ENCODE measurements at regions not wholly inside any gene's neighbourhood (a gene's known extent, or its start where the extent isn't known, plus 50 kb on each side); places are given as distances from the start of the nearest gene placed in this dataset.

- WGBS (ENCODE audit: insufficient coverage, insufficient read length) = no CpG with 5 or more reads among the region's 3 CpGs
- no peak overlapping the region for H3K4me3 ChIP-seq (ENCODE audit: low read length)
- DNase-seq (ENCODE audit: low read depth, low spot score) = no peak
- H3K9me3 ChIP-seq (ENCODE audit: control insufficient read depth, insufficient read depth, low read length) = no peaks in the 10 kb centered on the region
- no peaks in the 10 kb centered on the region for H3K27me3 ChIP-seq (ENCODE audit: control insufficient read depth, insufficient read depth, low read length)
- H3K27ac ChIP-seq (ENCODE audit: low read length) = no peak overlapping the region
- H3K36me3 ChIP-seq (ENCODE audit: control insufficient read depth, insufficient read depth, low read length) = no peaks in the 10 kb centered on the region
- no peaks in the 10 kb centered on the region for H3K4me1 ChIP-seq (ENCODE audit: control insufficient read depth, insufficient read depth, low read length)
Observed at GRCh38 chr7:17661982-17662585, 278.2 kb downstream of the SNX13 start.

GRCh38 chr7:17663061-17663675 lies 277.1 kb downstream of the SNX13 start:
- Histone ChIP-seq H3K36me3 (ENCODE audit: control insufficient read depth, insufficient read depth, low read length) (no peaks in the 10 kb centered on the region), H3K27me3 (ENCODE audit: control insufficient read depth, insufficient read depth, low read length) (no peaks in the 10 kb centered on the region), H3K9me3 (ENCODE audit: control insufficient read depth, insufficient read depth, low read length) (no peaks in the 10 kb centered on the region), H3K4me1 (ENCODE audit: control insufficient read depth, insufficient read depth, low read length) (no peaks in the 10 kb centered on the region), H3K27ac (ENCODE audit: low read length) (no peak overlapping the region), H3K4me3 (ENCODE audit: low read length) (no peak overlapping the region)
- DNase-seq (ENCODE audit: low read depth, low spot score) = no peak
- WGBS (ENCODE audit: insufficient coverage, insufficient read length) = no CpG with 5 or more reads among the region's 3 CpGs

- no peaks in the 10 kb centered on the region for H3K36me3 ChIP-seq (ENCODE audit: control insufficient read depth, insufficient read depth, low read length)
- no peaks in the 10 kb centered on the region for H3K4me1 ChIP-seq (ENCODE audit: control insufficient read depth, insufficient read depth, low read length)
- no peak for DNase-seq (ENCODE audit: low read depth, low spot score)
- no peaks in the 10 kb centered on the region for H3K27me3 ChIP-seq (ENCODE audit: control insufficient read depth, insufficient read depth, low read length)
- H3K27ac ChIP-seq (ENCODE audit: low read length) = no peak overlapping the region
- no CpG with 5 or more reads among the region's 16 CpGs for WGBS (ENCODE audit: insufficient coverage, insufficient read length)
- no peaks in the 10 kb centered on the region for H3K9me3 ChIP-seq (ENCODE audit: control insufficient read depth, insufficient read depth, low read length)
- H3K4me3 ChIP-seq (ENCODE audit: low read length) = no peak overlapping the region
Observed at GRCh38 chr7:17665029-17665428, 275.3 kb downstream of the SNX13 start.

- Histone ChIP-seq H3K9me3 (ENCODE audit: control insufficient read depth, insufficient read depth, low read length) (no peaks in the 10 kb centered on the region), H3K4me3 (ENCODE audit: low read length) (no peak overlapping the region), H3K27me3 (ENCODE audit: control insufficient read depth, insufficient read depth, low read length) (no peaks in the 10 kb centered on the region), H3K4me1 (ENCODE audit: control insufficient read depth, insufficient read depth, low read length) (no peaks in the 10 kb centered on the region), H3K27ac (ENCODE audit: low read length) (no peak overlapping the region), H3K36me3 (ENCODE audit: control insufficient read depth, insufficient read depth, low read length) (no peaks in the 10 kb centered on the region)
- no peak for DNase-seq (ENCODE audit: low read depth, low spot score)
Observed at GRCh38 chr7:17668122-17668521, 272.2 kb downstream of the SNX13 start.

GRCh38 chr7:17669204-17669603 lies 271.1 kb downstream of the SNX13 start:
- Histone ChIP-seq H3K4me1 (ENCODE audit: control insufficient read depth, insufficient read depth, low read length) (no peaks in the 10 kb centered on the region), H3K4me3 (ENCODE audit: low read length) (no peak overlapping the region), H3K36me3 (ENCODE audit: control insufficient read depth, insufficient read depth, low read length) (no peaks in the 10 kb centered on the region), H3K27ac (ENCODE audit: low read length) (no peak overlapping the region), H3K27me3 (ENCODE audit: control insufficient read depth, insufficient read depth, low read length) (no peaks in the 10 kb centered on the region), H3K9me3 (ENCODE audit: control insufficient read depth, insufficient read depth, low read length) (no peaks in the 10 kb centered on the region)
- whole genome bisulfite sequencing (ENCODE audit: insufficient coverage, insufficient read length) = no CpG with 5 or more reads among the region's 4 CpGs
- DNase-seq (ENCODE audit: low read depth, low spot score) = no peak

- Histone ChIP-seq H3K4me1 (ENCODE audit: control insufficient read depth, insufficient read depth, low read length) (no peaks in the 10 kb centered on the region), H3K27me3 (ENCODE audit: control insufficient read depth, insufficient read depth, low read length) (no peaks in the 10 kb centered on the region), H3K4me3 (ENCODE audit: low read length) (no peak overlapping the region), H3K9me3 (ENCODE audit: control insufficient read depth, insufficient read depth, low read length) (no peaks in the 10 kb centered on the region), H3K27ac (ENCODE audit: low read length) (no peak overlapping the region), H3K36me3 (ENCODE audit: control insufficient read depth, insufficient read depth, low read length) (no peaks in the 10 kb centered on the region)
- WGBS (ENCODE audit: insufficient coverage, insufficient read length) = no CpG with 5 or more reads among the region's 2 CpGs
- DNase-seq (ENCODE audit: low read depth, low spot score) = no peak
Observed at GRCh38 chr7:17671956-17672355, 268.3 kb downstream of the SNX13 start.

- Histone ChIP-seq H3K27me3 (ENCODE audit: control insufficient read depth, insufficient read depth, low read length) (no peaks in the 10 kb centered on the region), H3K27ac (ENCODE audit: low read length) (no peak overlapping the region), H3K4me1 (ENCODE audit: control insufficient read depth, insufficient read depth, low read length) (no peaks in the 10 kb centered on the region), H3K9me3 (ENCODE audit: control insufficient read depth, insufficient read depth, low read length) (no peaks in the 10 kb centered on the region), H3K36me3 (ENCODE audit: control insufficient read depth, insufficient read depth, low read length) (no peaks in the 10 kb centered on the region), H3K4me3 (ENCODE audit: low read length) (no peak overlapping the region)
- no peak for DNase-seq (ENCODE audit: low read depth, low spot score)
- no CpG with 5 or more reads among the region's 4 CpGs for WGBS (ENCODE audit: insufficient coverage, insufficient read length)
Observed at GRCh38 chr7:17672783-17673182, 267.5 kb downstream of the SNX13 start.

GRCh38 chr7:17674166-17674942 lies 265.9 kb downstream of the SNX13 start:
- no peaks in the 10 kb centered on the region for H3K9me3 ChIP-seq (ENCODE audit: control insufficient read depth, insufficient read depth, low read length)
- H3K36me3 ChIP-seq (ENCODE audit: control insufficient read depth, insufficient read depth, low read length) = no peaks in the 10 kb centered on the region
- DNase-seq (ENCODE audit: low read depth, low spot score) = no peak
- WGBS (ENCODE audit: insufficient coverage, insufficient read length) = no CpG with 5 or more reads among the region's 8 CpGs
- no peaks in the 10 kb centered on the region for H3K27me3 ChIP-seq (ENCODE audit: control insufficient read depth, insufficient read depth, low read length)
- H3K4me1 ChIP-seq (ENCODE audit: control insufficient read depth, insufficient read depth, low read length) = no peaks in the 10 kb centered on the region
- H3K4me3 ChIP-seq (ENCODE audit: low read length) = no peak overlapping the region
- no peak overlapping the region for H3K27ac ChIP-seq (ENCODE audit: low read length)

GRCh38 chr7:17674943-17675608 lies 265.2 kb downstream of the SNX13 start:
- DNase-seq (ENCODE audit: low read depth, low spot score) = no peak
- Histone ChIP-seq H3K9me3 (ENCODE audit: control insufficient read depth, insufficient read depth, low read length) (no peaks in the 10 kb centered on the region), H3K4me3 (ENCODE audit: low read length) (no peak overlapping the region), H3K27me3 (ENCODE audit: control insufficient read depth, insufficient read depth, low read length) (no peaks in the 10 kb centered on the region), H3K27ac (ENCODE audit: low read length) (no peak overlapping the region), H3K4me1 (ENCODE audit: control insufficient read depth, insufficient read depth, low read length) (no peaks in the 10 kb centered on the region), H3K36me3 (ENCODE audit: control insufficient read depth, insufficient read depth, low read length) (no peaks in the 10 kb centered on the region)
- no CpG with 5 or more reads among the region's 5 CpGs for WGBS (ENCODE audit: insufficient coverage, insufficient read length)

GRCh38 chr7:17677408-17677807 lies 262.9 kb downstream of the SNX13 start:
- no CpG with 5 or more reads among the region's 2 CpGs for WGBS (ENCODE audit: insufficient coverage, insufficient read length)
- Histone ChIP-seq H3K36me3 (ENCODE audit: control insufficient read depth, insufficient read depth, low read length) (no peaks in the 10 kb centered on the region), H3K4me3 (ENCODE audit: low read length) (no peak overlapping the region), H3K27ac (ENCODE audit: low read length) (no peak overlapping the region), H3K4me1 (ENCODE audit: control insufficient read depth, insufficient read depth, low read length) (no peaks in the 10 kb centered on the region), H3K9me3 (ENCODE audit: control insufficient read depth, insufficient read depth, low read length) (no peaks in the 10 kb centered on the region), H3K27me3 (ENCODE audit: control insufficient read depth, insufficient read depth, low read length) (no peaks in the 10 kb centered on the region)
- no peak for DNase-seq (ENCODE audit: low read depth, low spot score)
